ENCODE measurements at regions not wholly inside any gene's neighbourhood (a gene's known extent, or its start where the extent isn't known, plus 50 kb on each side); places are given as distances from the start of the nearest gene placed in this dataset.

DNA sequence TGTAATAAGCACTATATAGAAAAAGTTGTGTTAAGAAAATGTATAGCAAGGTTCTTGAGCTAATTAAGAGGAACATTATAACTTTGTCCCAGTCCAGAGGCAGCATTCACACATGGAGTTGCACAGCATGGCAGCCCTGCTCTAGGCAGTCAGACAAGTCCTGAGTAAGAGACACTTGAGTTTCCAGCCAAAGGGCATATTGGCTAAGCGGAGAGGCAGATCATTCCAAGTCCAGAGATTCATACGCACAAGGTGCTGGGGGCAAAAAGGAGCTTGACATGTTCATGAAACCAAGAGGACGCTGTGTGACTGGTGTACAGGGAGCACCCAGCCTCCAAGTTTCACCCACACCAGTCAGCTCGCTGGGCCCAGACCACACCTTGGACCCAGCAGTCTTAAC lies 232.6 kb upstream of the IPO5 start:
- no peak for TF ChIP-seq POLR2A (IDR thresholded peaks at IDR 0.05; ENCODE audit: low read length)
- no peak for TF ChIP-seq GATA1 (IDR thresholded peaks at IDR 0.05; ENCODE audit: low read depth, low read length)

Measured in erythroblast (primary cell).